Ovary (tissue), 3 donors: ENCODE measurements at regions not wholly inside any gene's neighbourhood (a gene's known extent, or its start where the extent isn't known, plus 50 kb on each side); places are given as distances from the start of the nearest gene placed in this dataset.

Source experiments
- POLR2A ChIP-seq: fragments of 450-650 bp; IDR thresholded peaks from one replicate; pipeline ENCODE4 v1.6.1; 2017; ENCODE audit warnings: antibody characterized with exemption, mild to moderate bottlenecking, moderate library complexity
- TF ChIP-seq, protein P1 (sequence below), 3 donors: fragments of 450-650 bp in 2 of 3; fragments of 200-600 bp in 1 of 3; IDR thresholded peaks; one replicate each; pipeline versions ENCODE4 v1.5.1 to v1.8.0; 2016 to 2022; ENCODE audit warnings: antibody characterized with exemption in 3 of 3, mild to moderate bottlenecking in 1 of 3
- donor health status: DM: no; HTN: no; CAD: no.

DNA sequence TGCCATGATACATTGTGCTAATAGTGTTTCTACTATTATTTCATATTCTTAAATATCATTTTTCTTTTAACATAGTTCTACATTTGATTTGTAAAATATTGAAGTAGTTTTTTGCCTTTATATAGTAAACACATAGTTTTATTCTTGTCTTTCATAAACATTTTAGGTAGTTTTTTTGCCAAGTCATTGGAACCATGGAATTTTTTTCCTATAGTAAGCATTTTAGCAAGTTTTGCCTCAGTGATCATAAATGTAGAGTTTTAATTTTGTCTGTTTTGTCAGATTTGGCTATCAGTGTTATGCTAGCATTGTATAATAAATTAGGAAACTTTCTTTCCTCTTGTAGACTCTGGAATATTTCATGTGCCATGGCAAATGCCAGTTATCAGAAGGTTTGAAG is 137.1 kb upstream of the LPAR1 start:
- TF ChIP-seq, protein P1, sequence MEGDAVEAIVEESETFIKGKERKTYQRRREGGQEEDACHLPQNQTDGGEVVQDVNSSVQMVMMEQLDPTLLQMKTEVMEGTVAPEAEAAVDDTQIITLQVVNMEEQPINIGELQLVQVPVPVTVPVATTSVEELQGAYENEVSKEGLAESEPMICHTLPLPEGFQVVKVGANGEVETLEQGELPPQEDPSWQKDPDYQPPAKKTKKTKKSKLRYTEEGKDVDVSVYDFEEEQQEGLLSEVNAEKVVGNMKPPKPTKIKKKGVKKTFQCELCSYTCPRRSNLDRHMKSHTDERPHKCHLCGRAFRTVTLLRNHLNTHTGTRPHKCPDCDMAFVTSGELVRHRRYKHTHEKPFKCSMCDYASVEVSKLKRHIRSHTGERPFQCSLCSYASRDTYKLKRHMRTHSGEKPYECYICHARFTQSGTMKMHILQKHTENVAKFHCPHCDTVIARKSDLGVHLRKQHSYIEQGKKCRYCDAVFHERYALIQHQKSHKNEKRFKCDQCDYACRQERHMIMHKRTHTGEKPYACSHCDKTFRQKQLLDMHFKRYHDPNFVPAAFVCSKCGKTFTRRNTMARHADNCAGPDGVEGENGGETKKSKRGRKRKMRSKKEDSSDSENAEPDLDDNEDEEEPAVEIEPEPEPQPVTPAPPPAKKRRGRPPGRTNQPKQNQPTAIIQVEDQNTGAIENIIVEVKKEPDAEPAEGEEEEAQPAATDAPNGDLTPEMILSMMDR (IDR thresholded peaks at IDR 0.05) = no peak
- no peak for TF ChIP-seq POLR2A
